GM18519 (cell line): ENCODE measurements at regions not wholly inside any gene's neighbourhood (a gene's known extent, or its start where the extent isn't known, plus 50 kb on each side); places are given as distances from the start of the nearest gene placed in this dataset.
"Not testable (repeated sequence)": the region's sequence is repeated elsewhere in the genome, so short reads cannot be mapped to it uniquely, and the experiment has no call there.

Experiments
- ATAC-seq: cut with Tn5 transposase; IDR thresholded peaks from one replicate; pipeline ENCODE4 v1.9.1; 2021; ENCODE audit warnings: mild to moderate bottlenecking, moderate library complexity; ENCODE audit not compliant: unreplicated experiment, low FRiP score

DNA sequence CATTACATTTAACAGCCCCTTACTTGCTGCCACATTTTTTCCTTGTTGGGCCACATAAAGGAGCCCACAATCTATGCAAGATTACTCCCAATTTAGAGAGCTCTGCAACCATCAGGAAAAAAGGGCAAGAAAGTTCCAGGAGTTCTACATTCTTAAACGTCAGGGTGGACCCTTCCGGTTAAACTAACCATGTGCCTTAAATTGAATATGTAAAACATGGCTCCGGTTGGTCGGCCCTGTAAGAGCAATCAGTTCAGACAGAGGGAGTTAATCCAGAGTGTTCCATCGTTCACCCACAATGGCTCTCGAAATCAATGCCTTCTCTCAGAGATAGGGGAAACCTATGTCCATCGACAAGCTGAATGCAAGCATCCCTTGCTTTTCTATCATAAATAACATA lies 253.7 kb upstream of the PFKP start:
- no peak for ATAC-seq

DNA sequence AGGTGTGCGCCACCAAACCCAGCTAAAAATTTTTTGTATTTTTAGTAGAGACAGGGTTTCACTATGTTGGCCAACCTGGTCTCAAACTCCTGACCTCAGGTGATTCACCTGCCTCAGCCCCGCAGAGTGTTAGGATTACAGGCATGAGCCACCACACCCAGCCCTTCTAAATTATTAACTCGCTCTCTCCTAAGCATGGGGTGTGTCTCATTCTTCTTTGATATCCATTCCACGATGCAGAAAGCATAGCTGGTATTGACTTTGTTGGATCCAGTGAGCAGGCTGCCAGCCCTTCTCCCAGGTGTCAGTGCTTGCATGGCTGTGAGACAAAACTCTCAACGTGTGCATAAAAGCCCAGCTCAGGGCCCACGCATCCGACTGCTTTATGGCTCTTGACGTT lies 254.1 kb upstream of the PFKP start:
- ATAC-seq, result no peak

DNA sequence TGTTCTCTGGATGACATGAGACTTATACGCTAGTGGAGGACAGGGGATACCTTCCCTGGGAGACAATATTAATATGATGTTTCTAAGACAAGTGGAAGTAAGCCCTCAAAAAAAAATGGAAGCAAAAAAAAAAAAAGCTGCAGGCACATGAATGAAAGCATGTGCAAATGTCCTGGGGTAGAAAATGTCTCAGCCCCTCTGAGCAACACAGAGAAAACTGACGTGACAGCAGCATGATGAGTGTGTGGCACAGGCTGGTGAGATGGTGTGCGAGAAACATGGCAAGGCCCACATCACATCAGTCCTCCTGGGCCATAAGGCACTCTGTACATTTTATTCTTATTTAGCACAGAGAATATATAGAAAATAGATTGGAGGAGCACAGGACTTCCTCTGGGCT lies 254.7 kb upstream of the PFKP start:
- no peak for ATAC-seq

DNA sequence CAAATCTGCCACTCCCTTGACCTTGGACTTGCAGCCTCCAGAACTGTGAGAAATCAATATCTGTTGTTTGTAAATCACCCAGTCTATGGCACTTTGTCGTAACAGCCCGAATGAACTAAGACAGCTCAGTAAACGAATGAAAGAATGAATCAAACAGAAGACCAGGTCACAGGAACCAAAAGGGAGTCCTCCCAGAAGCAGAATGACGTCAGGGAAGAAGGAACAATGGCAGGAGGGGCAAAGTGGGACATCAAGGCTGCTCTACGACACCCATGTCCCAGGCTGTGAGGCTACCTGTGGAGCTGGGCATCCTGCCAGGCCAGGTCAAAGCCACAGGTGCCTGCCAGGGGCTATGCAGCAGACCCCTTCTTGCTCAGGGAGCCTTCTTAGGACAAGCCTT lies 267.2 kb upstream of the PFKP start:
- no peak for ATAC-seq

DNA sequence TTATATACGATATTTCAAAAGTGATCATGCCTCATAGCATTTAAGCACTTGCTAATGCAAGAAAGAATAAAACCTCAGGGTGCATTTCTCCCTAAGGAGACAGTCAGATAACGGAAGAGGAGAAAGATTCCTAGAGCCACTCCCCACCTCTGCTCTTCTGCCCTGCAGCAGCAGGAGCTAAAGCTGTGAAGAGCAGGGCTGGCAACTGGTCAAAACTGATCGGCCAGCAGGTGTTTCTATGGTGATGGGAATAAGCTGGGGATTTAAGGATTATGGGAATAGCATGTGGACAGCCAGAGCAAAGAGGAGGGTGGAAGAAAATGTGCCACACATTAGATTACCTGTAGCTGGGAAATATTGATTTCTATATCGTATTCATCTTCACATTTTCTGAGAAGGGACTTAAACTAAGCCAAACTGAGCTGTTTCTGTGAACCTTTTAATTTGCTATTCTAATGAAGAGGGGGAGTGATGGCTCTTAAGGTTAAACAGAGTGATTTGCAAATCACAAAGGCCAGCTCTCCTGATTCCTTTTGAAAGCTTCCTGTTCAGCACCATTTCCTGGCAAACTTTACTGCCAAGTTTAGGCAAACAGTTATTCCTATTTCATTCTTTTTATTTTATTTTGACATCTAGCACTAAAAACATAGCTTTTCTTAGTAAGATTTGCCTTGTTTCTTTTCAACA lies 268.9 kb upstream of the PFKP start:
- ATAC-seq, result no peak

DNA sequence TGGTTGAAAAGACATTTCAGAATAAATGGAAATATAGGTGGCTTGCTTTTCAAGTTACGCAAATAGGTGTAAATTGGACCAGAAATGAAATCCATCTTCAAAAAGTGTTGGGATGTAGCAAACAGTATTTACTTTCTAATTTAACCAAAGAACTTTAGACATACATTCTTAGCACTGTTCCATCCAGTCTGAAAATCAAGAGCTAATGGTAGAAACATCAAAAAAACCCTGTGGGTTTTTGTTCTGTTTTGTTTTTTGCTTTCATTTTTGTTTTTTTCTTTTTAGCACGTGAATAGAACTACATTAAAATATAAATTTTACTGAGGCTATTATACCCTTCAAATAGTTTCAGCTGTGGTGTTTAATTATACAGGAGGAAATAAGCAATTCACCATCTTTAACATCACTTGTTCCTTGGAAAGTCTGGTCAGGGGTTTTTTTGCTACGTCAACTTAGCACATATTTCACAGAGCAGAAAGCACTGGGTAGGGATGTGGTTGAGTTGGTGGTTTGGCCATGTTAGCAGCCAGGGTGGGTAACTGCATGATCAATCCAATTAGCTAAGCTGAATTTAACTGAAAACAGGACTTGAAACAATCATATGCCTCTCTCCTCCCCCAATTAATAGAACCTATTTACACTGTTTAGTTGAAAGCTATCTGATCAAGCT lies 275.4 kb upstream of the PFKP start:
- peak; percentile 86 for ATAC-seq

DNA sequence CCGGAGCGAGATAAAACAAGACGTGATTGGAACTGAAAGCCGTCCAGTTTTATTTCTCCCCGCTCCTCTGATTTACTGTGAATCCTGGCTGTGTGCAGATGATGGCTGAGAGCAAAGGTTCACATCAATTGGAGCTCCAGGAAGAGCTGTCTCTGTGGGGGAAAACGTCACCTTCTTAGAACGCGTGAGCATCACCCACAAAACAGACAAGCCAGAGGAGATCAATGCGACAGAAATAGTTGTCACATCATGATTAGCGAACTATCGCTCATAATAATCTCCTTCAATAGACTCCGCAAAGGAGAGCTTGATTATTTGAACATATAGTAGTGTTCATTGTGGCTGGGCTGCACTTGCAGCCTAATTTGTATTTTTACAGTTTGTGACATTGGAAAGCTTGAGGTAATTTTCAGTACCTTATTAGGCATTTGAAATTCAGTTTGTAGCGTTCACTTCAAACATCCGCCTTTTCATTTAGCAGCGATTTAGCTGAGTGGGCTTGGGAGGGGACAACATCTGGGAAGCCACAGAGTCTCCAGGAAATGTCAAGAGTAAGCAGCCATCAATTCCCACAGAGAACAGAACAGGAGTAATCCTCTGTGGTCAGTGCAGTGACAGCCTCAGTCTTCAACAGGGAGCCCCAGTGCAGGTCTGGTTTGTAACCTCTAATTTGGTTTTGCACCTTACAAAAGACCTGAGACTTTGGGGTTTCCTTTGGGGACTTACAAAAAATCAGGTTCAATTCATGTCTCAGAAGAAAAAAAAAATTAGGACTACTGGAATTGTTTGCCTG lies 276.8 kb upstream of the PFKP start:
- no peak for ATAC-seq

DNA sequence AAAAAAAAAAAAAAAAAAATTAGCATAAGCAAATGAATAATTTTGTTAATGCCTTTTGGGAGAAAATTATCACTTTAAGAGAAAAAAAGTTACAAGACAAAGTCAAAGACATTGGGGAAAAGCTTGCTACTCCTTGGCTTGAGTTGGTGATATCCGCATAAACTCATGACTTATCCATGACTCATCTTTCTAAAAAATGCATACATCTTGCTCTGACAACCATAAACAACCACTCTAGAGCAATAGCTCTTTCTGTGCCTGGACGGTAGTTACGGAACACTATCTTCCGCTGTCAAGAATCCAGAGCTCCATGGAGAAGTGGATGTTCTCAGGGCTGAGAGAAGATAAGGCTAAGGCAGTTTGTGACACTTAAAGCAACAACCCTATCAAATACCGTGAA lies 281.1 kb upstream of the PFKP start:
- ATAC-seq, result no peak

DNA sequence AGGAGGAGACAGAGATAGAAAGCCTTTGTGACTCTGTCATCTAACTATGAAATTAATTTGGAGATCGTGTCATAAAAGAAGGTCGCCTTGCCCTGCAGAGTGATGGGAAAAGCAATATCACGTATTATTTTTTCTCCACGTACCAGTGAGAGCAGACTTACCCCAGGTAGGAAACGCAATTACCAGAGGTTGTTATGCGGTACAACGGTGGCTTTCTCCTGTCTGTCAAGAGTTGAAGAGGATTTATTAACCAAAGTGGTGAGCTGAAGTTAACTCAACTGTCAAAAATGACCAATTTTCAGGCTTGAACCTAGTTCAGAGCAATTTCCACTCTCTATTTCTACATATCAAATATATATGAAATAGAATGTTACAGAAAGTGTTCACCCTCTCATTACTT lies 282.6 kb upstream of the PFKP start:
- ATAC-seq, result no peak

DNA sequence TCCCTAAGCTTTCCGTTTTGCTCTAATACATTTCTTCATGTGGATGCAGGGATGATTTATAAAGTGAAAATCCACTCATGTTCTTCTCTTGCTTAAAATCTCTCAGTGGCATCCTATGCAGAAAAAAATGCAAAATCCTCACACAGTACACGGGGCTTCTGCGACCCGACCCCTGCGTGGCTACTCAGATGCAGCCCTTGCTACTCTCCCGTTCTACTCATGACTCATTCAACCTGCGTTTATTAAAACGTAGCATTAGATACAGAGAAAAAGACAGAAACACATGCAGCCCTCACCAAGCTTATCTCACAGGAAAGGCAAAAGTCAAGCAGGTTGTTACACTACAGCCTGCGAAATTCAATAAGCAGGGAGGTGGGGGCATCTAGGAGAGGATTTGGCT lies 284.4 kb upstream of the PFKP start:
- no peak for ATAC-seq

DNA sequence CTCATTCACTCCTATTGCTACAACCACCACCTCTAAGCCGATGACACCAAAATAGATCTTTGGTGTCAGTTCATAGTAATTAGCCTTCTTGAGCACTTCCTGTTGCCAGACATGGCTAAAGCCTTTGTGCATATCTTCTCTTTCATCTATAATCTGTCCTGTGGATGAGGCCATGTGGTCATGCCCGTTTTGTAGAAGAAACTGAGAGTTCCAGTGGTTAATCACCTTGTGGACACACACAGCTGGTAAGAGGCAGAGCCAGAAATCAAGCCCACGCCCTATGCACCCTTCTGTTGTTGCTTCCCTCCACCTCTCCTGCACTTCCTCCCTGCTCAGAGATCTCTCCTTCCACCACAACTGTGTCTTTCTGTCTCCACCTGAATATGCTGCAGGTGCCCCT lies 285.1 kb upstream of the PFKP start:
- no peak for ATAC-seq

DNA sequence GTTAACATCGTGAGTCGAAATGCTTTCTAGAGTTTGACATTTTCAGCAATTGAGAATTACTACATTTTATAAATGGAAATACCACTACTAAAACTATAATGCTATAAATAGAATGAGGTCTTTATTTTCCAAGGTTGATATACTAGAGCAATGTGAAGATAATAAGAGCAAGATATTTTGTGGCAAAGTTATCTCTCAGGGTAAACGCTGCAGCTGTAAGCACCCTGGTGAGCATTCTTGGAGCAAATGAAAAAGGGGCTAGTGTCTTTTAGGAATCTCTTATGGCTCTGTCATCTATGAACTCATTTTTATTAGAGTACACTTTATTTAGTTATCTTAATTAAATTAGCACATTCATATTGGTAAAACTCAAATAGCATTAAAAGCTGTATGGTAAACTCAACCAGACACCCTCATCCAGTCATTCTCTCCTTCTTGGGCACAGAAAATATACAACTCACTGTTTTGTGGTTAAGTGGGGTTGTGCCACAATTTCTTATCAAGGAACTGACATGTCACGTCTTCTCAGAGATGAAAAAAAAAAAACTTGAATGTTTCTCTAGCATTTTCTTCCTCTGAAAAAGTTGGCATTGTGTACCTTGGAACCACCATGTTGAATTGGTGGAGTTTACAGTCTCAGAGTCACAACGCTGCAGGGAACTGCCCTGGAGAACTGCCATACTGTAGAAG lies 289.5 kb upstream of the PFKP start:
- ATAC-seq, result no peak

DNA sequence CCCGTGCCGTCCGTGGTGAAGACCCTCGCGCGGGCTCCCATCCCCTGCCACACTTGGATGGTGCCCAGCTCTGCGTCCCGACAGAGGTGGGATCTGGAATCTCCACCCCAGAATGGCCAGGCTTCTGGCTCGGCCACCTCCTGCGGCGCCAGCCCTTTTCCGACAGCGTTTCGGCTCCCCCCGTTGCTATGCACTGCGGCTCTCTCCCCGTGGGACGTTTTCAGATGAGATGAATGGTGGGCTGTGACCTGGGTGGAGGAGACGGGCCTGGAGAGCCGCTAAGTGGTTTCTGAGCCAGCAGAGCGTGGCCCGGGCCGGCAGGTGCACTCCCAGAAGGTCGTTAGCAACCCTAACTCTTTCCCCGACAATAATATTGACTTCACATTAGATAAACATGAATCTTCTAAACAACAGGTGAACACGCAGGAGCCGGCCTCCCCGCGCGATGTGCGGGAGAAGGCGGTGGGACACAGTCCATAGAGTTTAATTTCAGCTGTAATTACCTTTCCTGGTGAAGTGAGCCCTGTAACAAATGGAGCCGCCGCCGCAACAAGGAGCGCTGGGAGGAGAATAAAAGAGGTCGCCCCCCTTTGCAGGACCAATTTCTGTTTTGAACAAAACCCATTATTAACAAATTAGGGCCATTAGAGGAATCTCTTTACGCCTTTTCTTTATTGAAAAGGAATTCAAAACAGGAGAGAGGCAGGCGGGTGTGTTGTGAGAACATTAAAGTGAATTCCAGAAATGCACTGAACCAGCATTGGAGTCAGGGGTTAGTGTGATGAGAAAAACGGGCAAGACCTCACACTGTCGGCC lies 294.3 kb upstream of the PFKP start:
- ATAC-seq, result no peak

DNA sequence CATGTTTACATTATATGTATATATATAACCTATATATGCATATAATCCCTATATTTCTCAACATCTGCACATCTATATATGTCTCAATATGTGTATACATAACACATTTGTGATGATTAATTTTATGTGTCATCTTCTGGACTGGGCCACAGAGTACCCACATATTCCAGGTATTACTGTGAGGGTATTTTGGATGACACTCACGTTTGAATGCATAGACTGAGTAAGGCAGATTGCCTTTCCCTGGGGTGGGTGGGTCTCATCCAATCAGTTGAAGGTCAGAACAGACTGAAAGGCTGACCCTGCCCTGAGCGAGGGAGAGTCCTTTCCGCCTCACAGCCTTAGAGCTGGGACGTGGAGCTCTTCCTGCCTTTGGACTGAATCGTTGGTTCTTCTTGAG lies 295.2 kb upstream of the PFKP start:
- no peak for ATAC-seq

DNA sequence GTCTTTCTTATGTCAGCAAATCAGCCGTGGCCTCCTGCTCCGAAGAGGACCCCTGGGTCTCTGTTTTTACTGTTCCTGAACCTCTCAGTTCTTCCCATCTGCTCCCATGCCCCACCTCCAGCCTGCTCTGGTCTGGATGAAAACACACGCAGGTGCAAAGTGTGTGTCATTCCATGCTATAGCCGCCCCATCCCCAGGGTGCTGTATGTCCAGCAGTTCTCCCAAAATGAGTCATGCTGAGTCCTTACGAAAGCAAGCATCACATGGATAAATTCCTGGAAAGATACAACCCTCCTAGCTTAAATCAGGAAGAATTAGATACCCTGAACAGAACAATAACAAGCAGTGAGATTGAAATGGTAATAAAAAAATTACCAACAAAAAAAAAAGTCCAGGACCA lies 300.1 kb upstream of the PFKP start:
- not testable (repeated sequence) for ATAC-seq

DNA sequence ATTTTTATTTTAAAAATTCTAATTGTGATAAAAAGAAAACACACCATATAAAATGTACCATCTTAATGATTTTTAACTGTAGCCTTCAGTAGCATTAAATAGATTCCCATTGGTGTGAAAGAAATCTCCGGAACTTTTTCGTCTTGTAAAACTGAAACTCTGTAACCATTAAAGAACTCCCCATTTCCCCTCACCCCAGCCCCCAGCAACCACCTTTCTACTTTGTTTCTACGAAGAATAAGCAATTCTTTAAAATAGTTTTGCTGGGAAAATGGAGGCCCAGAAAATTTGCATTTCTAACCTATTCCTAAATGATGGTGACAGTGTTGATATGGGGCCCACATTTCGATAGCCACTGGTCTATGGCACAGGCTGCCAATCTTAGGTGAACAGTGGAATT lies 305.4 kb upstream of the PFKP start:
- no peak for ATAC-seq

DNA sequence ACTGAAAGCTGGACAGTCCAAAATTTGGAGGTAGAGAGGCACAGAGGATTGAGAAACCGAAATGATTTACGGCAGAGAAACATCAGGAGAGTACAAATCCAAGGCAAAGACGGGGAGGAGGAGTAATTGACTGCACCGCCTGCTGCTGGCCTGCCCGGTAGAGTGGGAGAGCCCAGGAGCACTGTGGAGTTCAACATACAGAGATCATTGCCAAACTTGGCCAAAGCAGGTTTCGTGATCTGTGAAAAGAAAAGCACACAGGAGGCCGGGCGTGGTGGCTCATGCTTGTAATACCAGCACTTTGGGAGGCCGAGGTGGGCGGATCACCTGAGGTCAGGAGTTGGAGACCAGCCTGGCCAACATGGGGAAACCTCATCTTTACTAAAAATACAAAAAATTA lies 306.0 kb upstream of the PFKP start:
- ATAC-seq, result no peak

DNA sequence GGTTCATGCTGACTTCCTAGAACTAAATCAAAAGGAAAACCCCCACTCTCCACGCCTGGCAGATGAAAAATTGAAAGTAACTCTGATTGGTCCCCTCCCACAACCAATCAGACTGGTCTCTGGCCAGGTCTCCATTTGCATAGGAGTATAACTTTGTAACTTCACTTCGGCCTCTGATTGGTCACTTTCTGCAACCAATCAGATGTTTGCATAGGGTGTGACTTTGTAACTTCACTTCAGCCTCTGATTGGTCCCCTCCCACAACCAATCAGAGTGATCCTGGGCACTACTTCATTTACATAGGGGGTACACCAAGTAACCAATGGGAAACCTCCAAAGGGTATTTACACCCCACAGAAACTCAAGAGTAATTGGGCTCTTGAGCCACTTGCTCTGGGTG lies 306.6 kb upstream of the PFKP start:
- ATAC-seq, result no peak

DNA sequence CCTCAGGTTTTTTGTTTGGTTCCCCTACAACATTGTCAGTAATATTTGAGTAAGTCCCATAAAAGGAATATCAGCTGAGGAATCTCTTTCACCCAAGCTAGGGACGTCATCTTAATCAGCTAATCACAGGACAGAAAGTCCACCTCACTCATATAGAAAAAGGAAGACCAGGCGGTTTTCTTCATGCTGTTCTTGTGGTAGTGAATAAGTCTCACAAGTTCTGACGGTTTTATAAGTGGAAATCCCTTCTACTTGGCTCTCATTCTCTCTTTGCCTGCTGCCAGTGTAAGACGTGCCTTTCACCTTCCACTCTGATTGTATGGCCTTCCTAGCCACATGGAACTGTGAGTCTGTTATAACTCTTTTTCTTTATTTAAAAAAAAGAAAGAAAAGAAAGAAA lies 308.1 kb upstream of the PFKP start:
- no peak for ATAC-seq

DNA sequence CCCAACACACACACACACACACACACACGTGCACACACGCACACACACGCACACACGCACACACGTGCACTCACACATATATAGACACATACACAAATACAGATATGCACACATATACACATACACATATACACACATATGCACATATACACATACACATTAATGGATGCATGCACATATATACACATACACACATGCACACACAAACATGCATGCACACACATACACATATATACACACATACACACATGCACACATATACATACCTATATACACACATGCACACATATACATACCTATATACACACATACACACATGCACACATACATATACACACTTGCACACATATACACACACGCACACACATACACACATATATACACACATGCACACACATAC lies 312.4 kb upstream of the PFKP start:
- no peak for ATAC-seq
